Activated CD4-positive, CD25-positive, alpha-beta regulatory T cell treated with anti-CD3 and anti-CD28 coated beads, Interleukin-2, amount 50 U/mL, for 72 hours (primary cell): ENCODE measurements at regions not wholly inside any gene's neighbourhood (a gene's known extent, or its start where the extent isn't known, plus 50 kb on each side); places are given as distances from the start of the nearest gene placed in this dataset.

Experiments
- DNase-seq: peaks from one replicate; pipeline ENCODE4 v3.0.0; 2021

DNA sequence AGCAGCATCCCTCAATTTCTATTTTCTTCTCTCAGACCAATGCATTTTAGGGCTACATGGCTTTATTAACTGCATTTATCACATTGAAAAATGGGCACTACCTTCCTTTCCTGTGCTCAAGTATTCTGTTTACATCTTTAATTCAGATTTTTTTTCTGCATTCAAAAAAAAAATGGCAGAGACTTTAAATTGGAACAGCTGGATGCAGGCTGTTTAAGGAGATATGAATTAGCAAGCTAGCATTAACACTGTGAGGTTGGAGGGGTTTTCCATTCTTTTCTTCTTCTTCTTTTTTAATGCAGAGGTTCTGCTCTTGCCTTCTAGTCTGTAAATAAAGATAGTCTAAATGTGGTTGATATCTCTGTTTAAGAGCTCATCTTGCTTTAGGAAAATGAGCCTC lies 242.9 kb upstream of the RBFOX1 start:
- no peak for DNase-seq

DNA sequence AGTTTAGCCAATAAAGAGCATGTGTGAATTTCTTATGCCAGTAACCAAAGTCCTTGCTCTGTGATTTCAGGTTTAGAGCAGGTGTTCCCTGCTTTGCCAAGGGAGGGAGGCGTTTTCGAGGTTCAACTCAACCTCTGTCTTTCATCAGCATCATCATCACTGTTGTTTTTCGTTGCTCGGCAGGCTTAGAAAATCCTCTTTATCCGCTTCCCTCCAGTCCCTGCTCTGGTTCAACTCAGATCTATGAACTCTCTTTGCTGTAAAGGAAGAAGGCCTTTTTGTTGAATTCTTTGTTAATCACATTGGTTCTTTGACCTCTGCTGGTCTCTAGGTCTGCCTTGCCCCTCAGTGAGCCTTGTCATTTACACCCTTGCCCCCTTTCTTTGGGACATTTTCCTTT lies 243.9 kb upstream of the RBFOX1 start:
- no peak for DNase-seq

DNA sequence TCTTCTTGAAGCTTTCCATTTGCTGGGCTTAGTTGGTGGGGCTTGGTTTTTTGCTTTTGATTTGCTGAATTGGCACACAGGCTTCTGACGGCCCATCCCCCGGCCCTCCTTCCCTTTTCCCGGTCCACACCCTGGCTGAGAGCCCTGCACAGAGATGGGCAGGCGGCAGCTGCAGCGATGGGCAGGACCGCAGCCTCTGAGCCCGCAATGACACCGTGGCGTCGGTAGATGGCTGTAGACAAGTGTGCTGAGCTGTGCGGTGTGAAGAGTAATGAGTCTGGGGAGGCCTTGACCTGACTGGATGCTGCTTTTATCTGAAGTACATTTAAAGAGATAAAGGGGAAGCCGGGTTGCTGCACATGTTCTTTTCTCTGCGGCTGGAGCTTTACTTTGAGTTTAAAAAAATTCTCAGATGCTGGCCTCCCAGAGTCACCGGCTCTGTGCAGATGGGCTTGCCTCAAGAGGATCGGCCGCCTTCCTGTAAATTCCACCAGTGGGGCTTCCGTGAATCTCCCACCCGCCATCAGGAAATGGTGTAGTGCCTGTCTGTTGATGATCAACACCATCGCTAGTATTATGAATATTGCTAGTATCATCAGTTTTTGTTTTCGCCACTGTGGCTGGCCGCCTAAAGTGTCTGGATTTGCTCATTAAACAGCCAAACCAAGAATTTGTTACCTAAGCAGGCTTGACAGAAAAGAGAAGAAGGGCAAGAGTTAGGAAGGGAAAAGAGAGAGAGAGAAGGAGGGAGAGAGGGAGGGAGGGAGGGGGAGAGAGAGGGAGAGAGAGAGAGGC lies 245.6 kb upstream of the RBFOX1 start:
- DNase-seq = no peak

DNA sequence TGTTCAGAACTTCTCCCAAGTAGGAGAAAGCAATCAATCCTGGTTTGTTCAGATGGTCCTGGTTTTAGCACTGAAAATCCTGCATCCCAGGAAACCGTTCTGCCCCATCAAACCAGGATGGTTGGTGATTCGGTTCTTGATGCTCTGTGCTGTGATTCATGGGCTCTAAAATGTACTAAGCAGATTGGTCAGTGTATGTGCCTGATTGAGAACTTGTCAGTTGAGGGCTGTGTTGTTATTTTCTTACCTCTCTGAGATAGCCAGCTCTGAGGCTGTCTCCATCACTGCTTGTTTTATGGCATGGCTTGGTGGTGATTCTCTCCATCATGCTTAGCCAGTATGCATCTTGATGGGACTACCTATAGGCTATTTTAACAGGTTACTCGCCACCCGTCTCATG lies 246.9 kb upstream of the RBFOX1 start:
- no peak for DNase-seq

DNA sequence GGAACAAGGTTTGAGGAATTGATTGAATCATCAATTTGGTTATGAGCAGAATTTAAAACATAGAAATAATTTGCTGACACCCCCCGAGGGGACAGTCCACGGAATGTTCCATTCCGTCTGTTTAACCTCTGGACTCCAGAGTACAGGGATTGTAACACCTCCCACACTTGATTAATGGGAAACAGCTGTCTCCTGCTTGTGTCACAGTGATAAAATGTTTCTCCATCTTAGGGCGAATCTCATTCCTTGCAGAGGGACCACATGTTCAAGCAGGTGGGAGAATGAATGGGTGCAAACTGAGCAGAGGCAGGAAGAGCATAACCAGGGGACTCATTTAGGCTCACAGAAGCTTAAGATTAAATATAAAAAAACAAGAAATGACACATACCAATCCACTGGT lies 249.5 kb upstream of the RBFOX1 start:
- no peak for DNase-seq

DNA sequence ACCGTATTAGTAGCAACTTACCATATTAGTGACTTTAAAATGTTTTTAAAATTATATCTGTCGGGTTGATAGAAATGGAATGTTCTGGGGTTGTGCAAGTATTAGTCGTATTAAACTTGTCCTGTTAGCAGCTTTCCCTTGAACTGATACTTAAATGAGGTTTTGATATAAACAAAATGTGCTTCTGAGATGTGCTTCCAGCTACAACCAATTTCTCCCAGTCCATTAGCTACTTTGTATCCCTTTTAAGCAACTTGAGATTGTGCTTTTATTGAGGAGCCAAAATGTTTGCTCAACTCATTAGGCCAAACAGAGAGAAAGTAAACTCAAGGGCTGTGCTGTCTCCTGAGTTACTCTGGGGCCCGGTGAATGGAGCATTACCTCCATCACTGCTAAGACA lies 255.0 kb upstream of the RBFOX1 start:
- DNase-seq = no peak

DNA sequence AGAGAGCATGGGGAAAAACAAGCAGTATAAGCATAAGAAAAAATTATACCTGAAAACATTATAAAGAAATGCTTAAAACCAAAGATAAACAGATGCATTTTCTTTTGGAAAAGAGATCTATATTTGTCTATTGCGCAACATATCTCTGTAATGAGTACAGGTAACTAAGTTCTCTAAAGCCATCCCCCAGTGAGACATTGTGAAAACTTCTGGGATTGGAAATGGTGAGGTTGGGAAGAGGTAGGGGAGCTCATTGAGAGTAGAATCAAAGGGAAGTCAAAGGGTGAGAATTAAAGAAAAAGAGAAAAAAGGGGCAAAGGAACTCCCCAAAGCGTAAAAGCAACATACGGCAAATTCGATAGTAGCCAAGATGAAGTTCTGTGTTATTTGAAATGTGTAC lies 257.9 kb upstream of the RBFOX1 start:
- no peak for DNase-seq

DNA sequence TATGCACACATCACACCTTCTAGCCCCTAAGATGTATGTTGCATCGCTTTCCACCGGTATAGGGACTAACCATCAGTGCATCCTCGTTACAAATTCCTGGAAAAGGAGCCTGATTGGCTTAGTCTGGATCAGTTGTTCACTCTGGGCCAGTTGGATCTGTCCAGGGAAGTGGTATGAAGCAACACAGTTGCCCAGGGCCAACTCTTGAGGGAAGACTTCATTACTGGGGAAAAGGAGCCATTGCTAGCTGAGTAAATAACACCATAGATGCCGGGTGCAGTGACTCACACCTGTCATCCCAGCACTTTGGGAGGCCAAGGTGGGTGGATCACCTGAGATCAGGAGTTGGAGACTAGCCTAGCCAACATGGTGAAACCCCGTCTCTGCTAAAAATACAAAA lies 275.2 kb upstream of the RBFOX1 start:
- no peak for DNase-seq

DNA sequence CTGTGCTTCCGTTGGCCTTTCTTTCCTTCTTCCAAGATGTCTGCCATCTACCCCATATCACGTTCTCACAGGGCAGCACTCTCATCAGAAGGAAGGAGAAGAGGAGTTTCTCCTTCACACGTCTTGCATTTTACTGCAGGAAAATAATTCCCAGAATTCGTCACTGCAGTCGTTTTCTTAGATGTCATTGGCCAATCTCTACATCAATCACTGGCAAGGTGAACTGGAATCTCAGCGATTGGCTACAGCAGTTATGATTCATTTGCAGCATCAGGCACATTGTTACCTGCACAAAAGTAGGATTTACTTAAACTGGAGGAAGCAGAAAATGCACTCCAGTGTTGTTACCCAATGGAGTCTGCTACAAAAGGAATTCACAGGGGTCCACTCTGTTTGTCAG lies 277.2 kb upstream of the RBFOX1 start:
- DNase-seq = no peak

DNA sequence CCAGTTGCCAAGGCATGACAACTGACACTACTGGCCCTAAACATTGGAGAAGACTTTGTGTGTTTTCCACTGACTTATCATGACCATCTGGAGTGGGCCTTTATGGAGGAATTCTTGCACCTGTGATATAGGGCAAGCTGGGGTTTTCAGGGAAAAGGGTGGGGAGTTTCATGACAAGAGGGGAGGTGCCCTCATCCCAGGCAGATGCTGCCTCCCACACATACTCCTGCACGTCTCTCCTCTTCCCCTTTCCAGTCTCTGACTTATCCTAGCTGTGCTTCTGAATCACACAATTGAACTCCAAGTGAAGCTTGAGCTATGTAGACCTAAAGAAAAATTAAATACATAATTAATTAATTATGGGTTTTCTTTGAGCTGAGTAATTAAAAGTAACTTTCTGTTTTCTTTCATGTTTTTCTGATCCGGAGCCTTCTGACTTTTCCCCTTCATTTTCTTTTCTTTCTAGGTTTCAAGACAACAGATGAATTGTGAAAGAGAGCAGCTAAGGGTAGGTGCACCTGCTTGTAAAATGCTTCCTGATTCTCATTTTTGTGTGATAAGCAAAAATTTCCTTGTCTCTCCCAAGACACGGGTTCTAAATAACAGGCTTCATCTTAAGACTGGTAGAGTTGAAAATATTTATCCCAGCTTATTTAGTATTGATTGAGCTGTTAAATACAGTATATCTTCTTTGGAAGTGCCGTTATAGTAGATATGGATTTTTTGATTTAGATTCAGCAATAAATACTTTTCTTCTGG lies 280.9 kb upstream of the RBFOX1 start:
- no peak for DNase-seq

DNA sequence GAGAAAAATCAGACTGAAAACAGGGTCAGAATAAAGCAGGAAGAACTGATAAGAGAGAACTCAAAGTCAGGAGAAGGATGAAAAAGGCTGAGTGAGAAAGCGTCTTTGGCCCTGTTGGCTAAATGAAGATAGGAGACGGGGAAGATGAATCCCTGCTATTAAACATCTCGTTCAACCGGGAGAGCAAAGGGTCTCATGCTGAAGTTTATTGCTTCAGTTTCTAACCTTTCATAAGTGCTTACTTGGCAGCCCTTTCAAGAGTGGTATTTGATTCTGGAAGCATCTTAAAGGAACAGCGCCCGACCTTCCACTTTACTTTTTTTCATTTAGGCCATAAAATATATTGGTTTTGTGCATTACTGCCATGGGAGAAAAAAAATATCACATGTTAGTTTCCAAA lies 288.3 kb upstream of the RBFOX1 start:
- DNase-seq = no peak

DNA sequence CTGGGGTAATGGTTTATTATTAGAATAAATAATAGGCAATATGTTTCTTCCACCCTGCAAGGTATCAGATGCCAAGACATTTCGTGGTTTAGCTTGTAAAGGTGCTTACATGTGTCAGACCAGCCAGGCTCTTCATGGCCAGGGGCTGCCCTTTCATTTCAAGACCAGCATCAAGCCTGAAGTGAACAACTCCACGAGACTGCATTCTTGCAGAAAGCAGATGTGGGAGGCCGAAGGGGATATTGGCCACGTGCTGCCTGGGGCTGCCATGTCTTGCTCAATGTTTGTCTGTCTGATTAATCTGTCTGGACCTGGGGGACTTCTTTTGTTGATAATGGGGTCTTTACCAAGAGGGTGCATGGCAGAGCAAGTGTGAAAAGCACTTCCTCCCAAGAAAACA lies 294.2 kb upstream of the RBFOX1 start:
- DNase-seq = no peak

DNA sequence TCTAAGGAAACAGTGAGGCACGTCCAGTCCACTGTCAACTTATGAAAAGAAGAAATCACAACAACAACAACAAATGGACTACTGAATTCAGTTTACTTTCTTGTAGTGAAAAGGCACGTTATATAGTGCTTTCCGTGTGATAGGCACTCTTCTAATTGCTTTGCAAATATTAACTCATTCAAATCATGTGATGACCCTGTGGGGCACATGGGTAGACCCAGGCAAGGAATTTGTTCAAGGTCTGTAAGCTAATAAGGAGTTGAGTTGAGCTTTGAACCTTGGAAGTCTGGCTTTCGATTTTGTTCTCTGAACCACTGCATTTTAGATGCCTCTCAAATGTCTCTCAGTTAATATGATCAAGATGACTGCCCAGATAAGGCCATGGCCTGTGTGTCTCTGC lies 295.1 kb upstream of the RBFOX1 start:
- DNase-seq = no peak

DNA sequence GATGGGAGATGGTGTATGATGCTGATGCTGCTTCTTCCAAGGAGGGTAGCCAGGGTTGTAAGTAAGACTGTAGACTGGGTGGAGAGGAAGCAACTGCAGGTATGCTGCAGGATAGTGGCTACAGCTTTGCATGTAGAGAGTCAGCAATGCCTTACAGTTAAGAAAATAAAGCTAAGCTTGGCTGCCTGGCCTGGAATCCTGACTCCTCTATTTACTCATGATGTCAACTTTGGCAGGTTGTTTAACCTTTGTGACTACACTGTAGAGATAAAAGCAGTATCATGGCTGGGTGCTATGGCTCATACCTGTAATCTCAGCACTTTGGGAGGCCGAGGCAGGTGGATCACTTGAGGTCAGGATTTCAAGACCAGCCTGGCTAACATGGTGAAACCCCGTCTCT lies 301.6 kb upstream of the RBFOX1 start:
- DNase-seq = no peak

DNA sequence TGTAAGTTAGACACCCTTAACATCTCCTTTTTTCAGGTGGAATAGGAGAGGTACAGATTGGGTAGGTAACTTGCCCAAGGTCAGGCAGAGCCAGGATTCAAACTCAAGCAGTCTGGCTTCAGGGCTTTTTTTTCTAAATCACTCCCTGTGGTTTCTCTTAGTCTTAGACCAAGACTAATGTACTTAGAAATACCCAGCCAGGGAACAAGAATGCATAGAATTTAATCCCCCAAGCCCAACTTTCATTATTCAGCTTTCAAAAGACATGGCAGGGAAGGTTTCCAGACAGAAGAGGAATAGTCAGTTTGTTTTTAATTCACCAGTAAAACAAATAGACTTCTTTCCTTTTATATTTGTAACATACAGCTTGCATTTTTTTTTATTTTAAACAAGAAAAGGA lies 305.2 kb upstream of the RBFOX1 start:
- DNase-seq = no peak

DNA sequence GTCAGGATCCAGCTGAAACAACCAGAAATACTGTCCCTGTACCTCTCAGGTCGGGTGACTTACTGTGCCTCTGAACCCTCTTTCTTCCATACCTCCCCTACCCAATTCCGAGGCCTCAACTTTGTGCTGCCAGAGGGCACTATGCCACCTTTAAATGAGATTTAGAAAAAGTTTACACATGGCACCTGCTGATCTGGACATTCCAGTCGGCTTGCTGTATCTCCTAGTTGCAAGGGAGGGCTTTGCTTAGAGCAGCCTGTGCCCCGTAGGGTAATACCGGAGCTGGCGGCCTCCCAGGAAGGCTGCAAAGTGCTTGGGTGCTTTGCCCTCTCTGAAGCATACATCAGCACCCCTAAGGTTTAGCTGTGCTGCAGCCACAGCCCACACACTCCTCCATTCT lies 306.0 kb upstream of the RBFOX1 start:
- no peak for DNase-seq

DNA sequence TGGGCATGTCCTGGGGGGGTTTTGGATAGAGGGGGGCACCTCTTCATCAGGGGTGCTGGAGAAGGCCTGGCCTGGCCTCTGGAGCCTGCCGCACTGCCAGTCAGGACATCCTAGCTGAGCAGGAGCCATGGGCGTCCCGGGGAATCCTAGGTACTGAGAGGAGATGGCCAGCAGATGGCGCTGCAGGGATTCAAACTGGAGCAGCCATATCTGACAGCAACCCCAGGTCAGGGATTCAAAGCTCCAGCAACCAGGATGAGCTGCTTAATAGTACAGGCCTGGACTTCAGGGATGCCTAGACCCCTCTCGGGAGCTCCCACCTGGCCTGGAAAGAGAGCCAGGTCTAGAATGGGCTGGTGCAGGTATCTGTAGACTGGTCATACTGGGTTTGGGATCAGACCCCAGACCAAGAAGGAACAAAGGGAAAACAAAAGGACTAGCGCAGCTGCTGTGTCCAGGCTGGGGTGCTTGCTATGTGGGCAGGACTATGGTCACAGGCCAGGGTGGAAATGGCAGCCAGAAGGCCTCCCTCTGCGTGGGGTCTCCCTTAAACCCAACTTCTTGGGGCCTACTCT lies 306.9 kb upstream of the RBFOX1 start:
- DNase-seq = peak; percentile 29

DNA sequence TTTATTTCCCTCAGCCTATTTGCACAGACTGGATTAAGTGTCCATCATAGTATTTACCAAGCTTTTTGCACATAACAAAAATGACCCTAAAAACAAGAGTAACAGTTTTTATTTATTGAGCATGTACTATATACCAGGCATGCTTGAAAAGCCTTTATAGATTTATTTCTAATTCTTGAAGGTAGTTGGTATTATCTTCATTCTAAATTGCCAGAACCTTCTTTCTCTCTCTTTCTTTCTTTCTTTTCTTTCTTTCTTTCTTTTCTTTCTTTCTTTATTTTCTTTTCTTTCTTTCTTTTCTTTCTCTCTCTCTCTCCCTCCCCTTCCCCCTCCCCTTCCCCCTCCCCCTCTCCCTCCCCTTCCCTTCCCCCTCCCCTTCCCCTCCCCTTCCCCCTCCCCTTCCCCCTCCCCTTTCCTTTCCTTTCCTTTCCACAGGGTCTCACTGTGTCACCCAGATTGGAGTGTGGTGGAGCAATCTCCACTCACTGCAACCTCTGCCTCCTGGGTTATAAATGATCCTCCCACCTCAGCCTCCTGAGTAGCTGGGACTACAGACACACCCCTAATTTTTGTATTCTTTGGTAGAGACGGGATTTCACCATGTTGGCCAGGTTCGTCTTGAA lies 310.9 kb upstream of the RBFOX1 start:
- DNase-seq = no peak

DNA sequence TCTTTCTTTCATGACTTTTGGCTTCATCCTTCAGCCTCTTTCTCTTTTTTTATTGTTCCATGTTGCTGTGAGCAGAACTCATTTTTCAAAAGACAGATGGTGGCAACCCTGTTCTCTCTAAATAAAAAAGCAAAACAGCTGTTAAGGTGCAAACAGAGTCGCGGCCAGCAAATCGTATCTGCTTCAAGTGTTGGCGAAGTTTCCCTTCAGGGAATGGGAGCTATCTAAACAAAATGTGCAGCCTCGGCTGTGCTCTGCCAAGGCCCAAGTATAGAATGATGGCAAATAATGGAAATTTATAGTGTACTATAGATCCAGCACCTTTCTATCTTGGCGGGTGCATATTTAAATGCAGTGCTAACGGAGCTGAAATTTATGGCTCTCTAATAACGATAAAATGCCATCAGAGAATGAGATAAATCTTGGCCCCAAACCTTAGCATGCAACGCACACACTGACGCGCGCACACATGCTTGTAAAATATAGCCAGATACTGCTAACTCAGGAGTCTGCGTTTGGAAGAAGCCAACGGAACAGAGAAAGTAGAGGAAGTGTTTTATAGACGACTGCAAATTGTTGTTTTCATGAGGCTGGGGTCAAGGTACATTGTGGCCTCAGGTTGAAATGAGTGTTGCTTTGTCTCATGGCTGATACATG lies 315.5 kb upstream of the RBFOX1 start:
- no peak for DNase-seq

DNA sequence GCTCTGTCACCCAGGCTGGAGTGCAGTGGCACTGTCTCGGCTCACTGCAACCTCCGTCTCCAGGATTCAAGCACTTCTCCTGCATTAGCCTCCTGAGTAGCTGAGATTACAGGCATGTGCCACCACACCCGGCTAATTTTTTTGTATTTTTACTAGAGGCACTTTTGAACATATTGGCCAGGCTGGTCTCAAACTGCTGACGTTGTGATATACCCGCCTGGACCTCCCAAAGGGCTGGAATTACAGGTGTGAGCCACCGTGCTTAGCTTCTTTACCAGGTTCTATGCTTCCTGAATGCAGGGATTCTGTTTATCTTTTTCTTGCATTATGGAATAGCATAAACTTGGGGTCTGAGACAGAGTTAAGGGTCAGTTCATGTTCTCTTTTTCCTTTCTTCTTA lies 317.9 kb upstream of the RBFOX1 start:
- no peak for DNase-seq

DNA sequence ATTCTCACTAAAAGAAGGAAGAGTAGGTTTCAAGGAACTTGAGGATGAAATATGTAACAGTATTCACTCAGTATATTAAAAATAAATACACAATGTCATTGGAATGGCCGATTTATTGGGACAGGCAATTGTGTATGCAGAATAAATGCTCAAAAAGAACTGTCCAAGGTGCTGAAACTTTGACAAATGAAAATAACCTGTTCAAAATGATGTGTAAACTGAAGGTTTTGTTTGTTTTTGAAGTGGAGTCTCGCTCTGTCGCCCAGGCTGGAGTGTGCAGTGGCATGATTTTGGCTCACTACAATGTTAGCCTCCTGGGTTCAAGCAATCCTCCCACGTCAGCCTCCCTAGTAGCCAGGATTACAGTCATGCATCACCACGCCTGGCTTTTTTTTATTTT lies 318.7 kb upstream of the RBFOX1 start:
- DNase-seq = no peak

DNA sequence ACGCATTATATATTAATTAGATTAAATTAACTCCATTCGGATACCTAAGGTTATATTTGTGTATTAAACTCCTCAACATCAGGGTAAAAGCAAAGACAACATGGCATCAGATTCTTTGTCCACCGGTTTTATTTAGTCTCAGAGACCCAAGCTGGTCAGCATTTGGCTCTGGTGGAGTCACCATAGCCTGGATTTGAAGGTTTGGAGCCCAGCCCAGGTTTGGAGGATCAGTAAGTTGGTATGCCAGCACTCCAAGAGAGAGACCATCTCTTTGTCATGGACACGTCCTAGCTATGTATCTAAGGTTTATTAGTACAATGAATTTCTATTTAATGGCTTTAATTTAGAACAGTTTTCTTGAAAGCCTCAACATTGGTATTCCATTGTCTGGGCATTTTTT lies 328.4 kb upstream of the RBFOX1 start:
- DNase-seq = no peak

DNA sequence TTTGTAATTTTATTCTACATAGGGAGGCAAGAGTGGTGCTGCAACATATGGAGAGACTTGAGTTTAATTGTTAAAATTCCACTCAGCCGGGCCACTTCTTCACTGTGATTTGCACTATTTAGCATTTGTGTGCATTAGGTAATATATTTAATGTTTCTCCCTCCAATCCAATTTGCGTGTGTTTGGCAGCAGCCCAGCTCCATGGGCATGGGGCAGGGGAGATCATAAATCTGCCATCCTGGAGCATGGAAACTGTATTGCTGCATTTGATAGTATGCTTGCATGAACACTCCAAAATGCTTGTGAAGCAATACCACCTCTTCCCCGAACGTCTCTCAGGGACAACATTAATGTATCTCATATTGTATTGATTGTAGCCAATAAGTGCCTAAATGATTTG lies 339.1 kb upstream of the RBFOX1 start:
- DNase-seq = no peak
